HFFc6 (cell line): ENCODE measurements at regions not wholly inside any gene's neighbourhood (a gene's known extent, or its start where the extent isn't known, plus 50 kb on each side); places are given as distances from the start of the nearest gene placed in this dataset.
"Not testable (repeated sequence)": the region's sequence is repeated elsewhere in the genome, so short reads cannot be mapped to it uniquely, and the experiment has no call there.

Experiments used
- DNase-seq: peaks from one replicate; pipeline ENCODE4 v3.0.0-alpha.2; 2018
- H3K27ac Mint-ChIP-seq: 2 replicates; pipeline ENCODE4 v1.8.0; 2020; ENCODE audit warnings: mild to moderate bottlenecking, mixed read lengths
- H3K27me3 Mint-ChIP-seq: 2 replicates; pipeline ENCODE4 v1.8.0; 2021; ENCODE audit warnings: mild to moderate bottlenecking, moderate library complexity, mixed read lengths; ENCODE audit not compliant: insufficient read depth
- H3K36me3 Mint-ChIP-seq: 2 replicates; pipeline ENCODE4 v1.8.0; 2021; ENCODE audit warnings: low read depth, mixed read lengths
- H3K4me1 Mint-ChIP-seq: 2 replicates; pipeline ENCODE4 v1.8.0; 2020; ENCODE audit warnings: low read depth, mixed read lengths
- H3K4me3 Mint-ChIP-seq: 2 replicates; pipeline ENCODE4 v1.8.0; 2020; ENCODE audit warnings: mild to moderate bottlenecking, moderate library complexity, mixed read lengths
- H3K9me3 Mint-ChIP-seq: 2 replicates; pipeline ENCODE4 v1.8.0; 2020; ENCODE audit warnings: mild to moderate bottlenecking, mixed read lengths
- TF ChIP-seq, protein P1 (sequence below): fragments of 200-600 bp; sonication (generic); IDR thresholded peaks from 2 replicates; pipeline ENCODE4 v1.5.0; 2021; ENCODE audit warnings: antibody characterized with exemption, mild to moderate bottlenecking

- Mint-ChIP-seq H3K4me3 (no peak overlapping the region), H3K27me3 (no peaks in the 10 kb centered on the region; the same call in 1 of the 2 replicates), H3K4me1 (no peaks in the 10 kb centered on the region), H3K9me3 (no peaks in the 10 kb centered on the region; the same call in 1 of the 2 replicates), H3K36me3 (no peaks in the 10 kb centered on the region), H3K27ac (no peak overlapping the region)
- TF ChIP-seq, protein P1, sequence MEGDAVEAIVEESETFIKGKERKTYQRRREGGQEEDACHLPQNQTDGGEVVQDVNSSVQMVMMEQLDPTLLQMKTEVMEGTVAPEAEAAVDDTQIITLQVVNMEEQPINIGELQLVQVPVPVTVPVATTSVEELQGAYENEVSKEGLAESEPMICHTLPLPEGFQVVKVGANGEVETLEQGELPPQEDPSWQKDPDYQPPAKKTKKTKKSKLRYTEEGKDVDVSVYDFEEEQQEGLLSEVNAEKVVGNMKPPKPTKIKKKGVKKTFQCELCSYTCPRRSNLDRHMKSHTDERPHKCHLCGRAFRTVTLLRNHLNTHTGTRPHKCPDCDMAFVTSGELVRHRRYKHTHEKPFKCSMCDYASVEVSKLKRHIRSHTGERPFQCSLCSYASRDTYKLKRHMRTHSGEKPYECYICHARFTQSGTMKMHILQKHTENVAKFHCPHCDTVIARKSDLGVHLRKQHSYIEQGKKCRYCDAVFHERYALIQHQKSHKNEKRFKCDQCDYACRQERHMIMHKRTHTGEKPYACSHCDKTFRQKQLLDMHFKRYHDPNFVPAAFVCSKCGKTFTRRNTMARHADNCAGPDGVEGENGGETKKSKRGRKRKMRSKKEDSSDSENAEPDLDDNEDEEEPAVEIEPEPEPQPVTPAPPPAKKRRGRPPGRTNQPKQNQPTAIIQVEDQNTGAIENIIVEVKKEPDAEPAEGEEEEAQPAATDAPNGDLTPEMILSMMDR: no peak
- no peak for DNase-seq
These were observed 1263.5 kb downstream of the FAM133A start for GRCh38 chrX:94937491-94937890.

DNA sequence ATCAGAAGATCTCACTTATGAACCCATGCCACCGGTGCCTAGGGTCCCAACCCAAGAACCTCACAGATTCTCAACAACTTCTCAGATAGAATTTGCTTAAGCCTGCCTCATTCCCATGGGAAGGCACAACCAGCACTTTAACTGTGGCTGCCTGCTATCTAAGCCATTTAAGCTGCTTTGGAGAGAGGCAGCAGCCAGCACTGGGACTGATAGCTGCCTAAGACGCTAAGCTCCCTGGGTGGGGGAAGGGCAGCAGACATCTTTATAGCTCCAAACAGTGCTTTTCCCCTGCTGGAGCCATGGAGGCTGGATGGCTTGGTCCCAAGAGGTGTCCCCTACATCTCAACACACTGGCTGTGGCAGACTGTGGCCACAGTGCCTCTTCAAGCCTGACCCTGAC is 1268.6 kb downstream of the FAM133A start:
- H3K27me3 Mint-ChIP-seq: no peaks in the 10 kb centered on the region; the same call in 1 of the 2 replicates
- H3K4me3 Mint-ChIP-seq: no peak overlapping the region
- H3K4me1 Mint-ChIP-seq: no peaks in the 10 kb centered on the region
- no peaks in the 10 kb centered on the region; the same call in 1 of the 2 replicates for H3K9me3 Mint-ChIP-seq
- TF ChIP-seq, protein P1: no peak
- DNase-seq: no peak
- H3K27ac Mint-ChIP-seq: no peak overlapping the region
- H3K36me3 Mint-ChIP-seq: no peaks in the 10 kb centered on the region

- H3K4me3 Mint-ChIP-seq, H3K4me1 Mint-ChIP-seq, H3K36me3 Mint-ChIP-seq, DNase-seq, H3K27ac Mint-ChIP-seq, H3K9me3 Mint-ChIP-seq, H3K27me3 Mint-ChIP-seq: not testable (repeated sequence)
These were observed 1272.1 kb downstream of the FAM133A start for GRCh38 chrX:94946137-94946536.

DNA sequence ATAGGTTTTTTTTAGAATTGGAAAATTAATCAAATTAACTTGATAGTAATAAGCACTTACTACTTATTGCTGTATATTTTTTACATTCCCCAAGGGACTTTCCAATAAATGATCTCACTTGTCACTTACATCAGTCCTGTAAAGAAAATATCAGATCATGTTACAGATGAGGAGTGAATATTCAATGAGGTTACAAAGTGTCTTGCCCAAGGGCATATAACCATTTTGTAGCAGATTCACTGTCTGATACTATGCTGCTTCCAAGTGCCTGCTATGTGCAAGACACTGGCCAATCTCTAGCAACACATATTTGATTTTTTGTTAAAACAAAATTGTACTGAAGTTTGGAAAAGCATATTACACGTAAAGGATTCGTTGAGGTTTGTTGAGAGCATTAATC is 1287.7 kb downstream of the FAM133A start:
- Mint-ChIP-seq H3K27ac (no peak overlapping the region), H3K4me1 (no peaks in the 10 kb centered on the region), H3K36me3 (no peaks in the 10 kb centered on the region), H3K9me3 (no peaks in the 10 kb centered on the region), H3K27me3 (no peaks in the 10 kb centered on the region), H3K4me3 (no peak overlapping the region)
- no peak for DNase-seq
- TF ChIP-seq, protein P1: no peak

DNA sequence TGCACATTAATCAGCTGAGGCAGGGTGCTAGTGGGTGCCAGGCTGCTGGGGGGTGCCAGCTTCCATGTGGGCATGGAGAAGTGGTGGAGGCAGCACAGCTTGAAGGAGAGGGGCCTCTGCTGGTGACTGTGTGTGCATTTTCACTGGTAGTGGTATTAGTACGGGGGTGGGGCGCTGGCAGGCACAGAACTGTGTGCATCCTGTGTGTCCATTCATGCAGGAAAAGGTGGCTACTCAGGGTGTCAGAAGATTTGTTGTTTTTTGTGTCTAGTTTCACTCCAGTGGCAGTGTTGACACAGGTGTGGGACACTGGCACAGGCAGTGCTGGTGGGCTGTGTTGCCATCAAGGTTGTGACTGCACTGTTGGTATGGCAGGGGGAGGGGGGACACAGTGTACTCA is 1303.6 kb downstream of the FAM133A start:
- H3K36me3 Mint-ChIP-seq: no peaks in the 10 kb centered on the region
- TF ChIP-seq, protein P1: no peak
- no peak overlapping the region for H3K4me3 Mint-ChIP-seq
- H3K4me1 Mint-ChIP-seq: no peaks in the 10 kb centered on the region
- no peaks in the 10 kb centered on the region for H3K9me3 Mint-ChIP-seq
- H3K27me3 Mint-ChIP-seq: no peaks in the 10 kb centered on the region
- DNase-seq: no peak
- no peak overlapping the region for H3K27ac Mint-ChIP-seq

DNA sequence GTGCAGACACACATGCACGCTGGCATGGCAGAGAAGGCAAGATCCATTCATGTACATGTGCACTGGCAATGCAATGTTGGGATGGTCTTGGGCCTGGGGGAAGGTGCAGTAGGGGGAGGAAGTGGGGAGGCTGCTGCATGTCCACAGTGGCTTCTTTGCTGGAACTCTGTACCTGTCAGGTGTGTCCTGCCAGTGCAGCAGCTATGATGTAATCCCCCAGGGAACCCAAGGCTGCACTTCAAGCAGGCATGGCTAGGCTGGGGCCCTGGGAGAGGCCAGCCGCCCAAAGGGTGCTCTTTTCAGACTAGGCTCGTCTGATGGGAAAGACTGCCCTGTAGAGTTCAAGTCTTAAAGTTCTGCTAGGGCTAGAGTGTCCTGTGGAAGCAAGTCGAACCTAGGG is 1304.0 kb downstream of the FAM133A start:
- TF ChIP-seq, protein P1: no peak
- Mint-ChIP-seq H3K4me3 (no peak overlapping the region), H3K27ac (no peak overlapping the region), H3K36me3 (no peaks in the 10 kb centered on the region), H3K27me3 (no peaks in the 10 kb centered on the region), H3K9me3 (no peaks in the 10 kb centered on the region), H3K4me1 (no peaks in the 10 kb centered on the region)
- no peak for DNase-seq
